Esophagus squamous epithelium (tissue), 4 donors: ENCODE measurements at regions not wholly inside any gene's neighbourhood (a gene's known extent, or its start where the extent isn't known, plus 50 kb on each side); places are given as distances from the start of the nearest gene placed in this dataset.

Experiments used
- CTCF ChIP-seq, 6 experiments: fragments of 450-650 bp in 4 of 6; fragments of 200-600 bp in 2 of 6; sonication (generic) in 2 of 6; IDR thresholded peaks; one replicate each; pipeline ENCODE4 v1.5.1; 2016 to 2019; ENCODE audit warnings: antibody characterized with exemption in 6 of 6, mild to moderate bottlenecking in 4 of 6, moderate library complexity in 4 of 6
- POLR2A ChIP-seq, 4 donors: fragments of 450-650 bp; IDR thresholded peaks; one replicate each; pipeline ENCODE4 v1.6.1; 2017; ENCODE audit warnings: antibody characterized with exemption in 4 of 4, mild to moderate bottlenecking in 4 of 4, moderate library complexity in 3 of 4

- TF ChIP-seq CTCF (IDR thresholded peaks at IDR 0.05) (no peak), POLR2A (IDR thresholded peaks at IDR 0.05) (no peak)
Observed at GRCh38 chr10:78618050-78618449, 450.7 kb upstream of the ZMIZ1 start.
